ES-I3 (cell line): ENCODE measurements at regions not wholly inside any gene's neighbourhood (a gene's known extent, or its start where the extent isn't known, plus 50 kb on each side); places are given as distances from the start of the nearest gene placed in this dataset.
"Not testable (repeated sequence)": the region's sequence is repeated elsewhere in the genome, so short reads cannot be mapped to it uniquely, and the experiment has no call there.

ENCODE experiments used
- H3K36me3 ChIP-seq: 2 replicates; pipeline ENCODE4 v1.6.1; 2013; ENCODE audit warnings: mild to moderate bottlenecking, low read length, control low read depth, moderate library complexity; ENCODE audit not compliant: insufficient read depth
- H3K4me1 ChIP-seq: 2 replicates; pipeline ENCODE4 v1.6.1; 2013; ENCODE audit warnings: mild to moderate bottlenecking, control low read depth, low read length; ENCODE audit not compliant: insufficient read depth
- H3K9ac ChIP-seq: 2 replicates; pipeline ENCODE4 v1.6.1; 2013; ENCODE audit warnings: low read depth, mild to moderate bottlenecking, low read length, moderate library complexity
- H3K9me3 ChIP-seq: 2 replicates; pipeline ENCODE4 v1.6.1; 2013; ENCODE audit warnings: mild to moderate bottlenecking, low read length, moderate library complexity; ENCODE audit not compliant: control insufficient read depth, insufficient read depth

DNA sequence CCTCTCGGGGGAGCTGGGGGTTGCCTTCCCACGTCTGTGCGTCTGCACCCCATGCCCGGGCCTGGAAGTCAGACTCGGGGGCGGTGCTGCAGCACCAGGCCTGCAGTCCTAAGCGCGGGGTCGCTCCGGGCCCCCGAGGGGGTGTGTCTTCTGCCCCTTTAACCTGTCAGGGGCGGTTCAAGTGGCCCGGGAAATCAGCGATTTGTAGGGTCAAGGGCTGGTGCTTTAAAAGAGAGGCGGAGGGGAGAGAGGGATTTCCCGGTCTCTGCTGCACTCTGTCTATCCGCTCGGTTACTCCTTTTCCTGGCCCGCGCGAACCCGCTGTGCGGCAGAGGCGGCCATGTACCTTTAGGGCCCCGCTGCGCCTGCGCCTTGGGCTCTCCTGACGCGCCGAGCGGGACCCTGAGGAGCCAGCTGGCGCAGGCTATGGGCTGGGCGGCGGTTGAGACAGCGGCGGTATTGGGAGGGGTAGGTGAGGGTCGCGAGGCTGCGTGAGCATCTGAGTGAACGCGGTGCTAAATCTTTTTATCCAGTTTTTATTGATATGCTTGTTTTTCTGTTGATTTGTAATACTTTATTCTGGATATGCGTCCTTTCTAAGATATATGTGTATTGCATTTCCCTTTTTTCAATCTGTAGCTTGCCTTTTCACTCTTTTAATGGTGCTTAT, 243.5 kb upstream of the NOTCH2NLA start:
- not testable (repeated sequence) for H3K36me3 ChIP-seq, H3K9me3 ChIP-seq, H3K4me1 ChIP-seq
- peak overlapping the region; percentile 62 for H3K9ac ChIP-seq

DNA sequence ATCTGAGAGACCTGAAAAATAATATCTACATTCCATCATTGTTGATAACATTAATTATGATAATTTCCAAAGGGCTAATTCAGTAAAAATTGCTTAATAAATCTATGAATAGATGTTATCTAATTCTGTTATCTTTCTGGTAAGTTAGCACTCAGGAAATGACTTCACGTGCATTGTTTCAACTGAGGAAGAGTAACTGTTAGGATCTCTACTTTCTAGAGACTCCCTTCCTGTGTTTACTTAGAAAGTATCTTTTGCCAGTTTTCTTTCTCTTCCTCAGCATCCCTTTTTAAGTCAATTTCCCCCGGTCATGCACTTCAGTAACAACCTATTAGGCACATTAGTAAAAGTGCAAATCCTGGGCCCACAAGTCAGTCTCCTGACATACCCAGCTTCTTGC, 231.1 kb upstream of the NOTCH2NLA start:
- H3K36me3 ChIP-seq, H3K9me3 ChIP-seq, H3K9ac ChIP-seq, H3K4me1 ChIP-seq: not testable (repeated sequence)

DNA sequence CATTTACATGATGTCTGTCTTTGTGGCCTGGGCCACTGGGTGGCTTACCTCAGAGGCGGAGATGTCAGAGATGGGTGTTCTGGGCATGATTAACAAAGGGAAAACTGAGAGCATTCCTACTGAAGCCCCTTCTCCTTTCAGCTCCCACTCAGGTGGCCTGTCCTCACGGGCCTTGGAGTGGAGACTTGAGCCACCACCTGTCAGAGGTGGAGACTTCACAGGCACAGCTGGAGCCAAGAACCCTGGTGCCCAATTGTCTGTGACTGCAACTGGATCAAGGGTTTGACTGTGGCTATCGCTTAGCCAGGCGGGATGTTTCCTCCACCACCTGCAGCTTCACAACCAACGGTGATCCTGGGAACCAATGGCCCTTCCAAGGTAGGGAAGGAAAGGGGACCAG, 230.5 kb upstream of the NOTCH2NLA start:
- not testable (repeated sequence) for H3K9ac ChIP-seq, H3K4me1 ChIP-seq, H3K9me3 ChIP-seq, H3K36me3 ChIP-seq

DNA sequence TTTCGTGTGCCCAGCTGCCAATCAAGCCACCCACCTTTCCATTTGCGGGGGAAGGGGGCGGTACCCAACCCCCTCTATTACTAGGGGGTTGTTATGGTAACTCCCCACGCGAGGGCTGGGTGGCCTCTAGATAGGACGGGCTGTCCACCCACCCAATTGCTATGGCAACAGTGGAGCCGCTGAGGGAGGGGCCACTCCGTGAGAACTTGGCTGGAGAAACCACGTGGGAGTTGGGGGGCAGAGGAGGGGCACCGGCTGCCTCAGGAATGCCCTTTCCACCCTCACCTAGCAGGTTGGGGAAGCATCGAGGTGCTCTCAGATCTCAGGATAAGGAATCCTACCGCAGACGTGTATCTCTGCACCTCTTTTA, 220.0 kb upstream of the NOTCH2NLA start:
- H3K36me3 ChIP-seq, H3K9ac ChIP-seq, H3K4me1 ChIP-seq, H3K9me3 ChIP-seq: not testable (repeated sequence)

DNA sequence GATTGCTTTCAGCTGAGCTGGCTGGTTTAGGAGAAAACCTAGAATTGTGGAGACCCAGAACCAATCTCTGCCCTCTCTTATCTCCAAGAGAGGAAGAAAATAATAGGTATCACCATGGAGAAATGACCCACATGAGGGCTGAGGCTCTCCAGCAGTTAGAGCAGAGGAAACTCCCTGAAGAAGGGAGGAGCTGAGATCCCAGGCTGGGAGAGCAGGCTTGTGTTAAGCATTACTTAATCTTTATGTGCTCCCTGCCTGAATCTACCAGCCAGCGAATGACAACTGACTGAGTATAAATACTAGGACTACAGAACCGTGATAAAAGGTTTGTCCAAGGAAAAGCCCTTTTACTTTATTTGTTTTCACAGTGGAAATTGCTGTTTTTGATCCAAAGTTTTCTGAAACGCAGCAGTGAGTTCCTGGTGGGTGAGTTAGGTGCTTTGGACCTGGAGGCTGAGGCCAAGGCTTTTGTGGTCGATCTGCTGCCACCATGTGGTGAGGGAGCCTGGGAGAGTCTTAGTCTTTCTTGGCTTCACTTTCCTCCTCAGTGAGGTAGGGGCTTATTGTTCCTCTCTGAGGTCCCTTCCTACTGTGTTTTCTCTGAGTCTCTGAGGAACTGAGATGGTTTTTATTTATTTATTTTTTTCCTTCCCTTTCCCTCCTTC, 219.5 kb upstream of the NOTCH2NLA start:
- not testable (repeated sequence) for H3K36me3 ChIP-seq, H3K4me1 ChIP-seq, H3K9ac ChIP-seq, H3K9me3 ChIP-seq

DNA sequence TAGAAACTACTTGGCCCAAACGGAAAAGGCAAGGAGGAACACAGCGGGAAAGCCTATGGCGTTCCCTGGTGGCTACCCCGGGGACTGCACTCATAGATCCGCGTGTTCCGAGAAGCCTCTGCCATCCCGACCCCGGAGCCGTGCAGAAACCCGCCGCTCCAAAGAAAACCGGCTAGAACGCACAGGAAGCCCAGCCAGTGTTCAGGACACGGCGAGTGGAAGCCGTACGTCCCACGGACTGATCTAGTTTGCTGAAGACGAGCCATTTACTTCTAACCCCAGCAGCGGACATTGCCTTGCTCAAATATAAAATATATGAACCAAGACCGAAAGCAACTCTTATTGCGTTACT, 215.0 kb upstream of the NOTCH2NLA start:
- not testable (repeated sequence) for H3K9me3 ChIP-seq, H3K4me1 ChIP-seq, H3K36me3 ChIP-seq
- H3K9ac ChIP-seq, result peak overlapping the region; percentile 26; the same call in 1 of the 2 replicates

DNA sequence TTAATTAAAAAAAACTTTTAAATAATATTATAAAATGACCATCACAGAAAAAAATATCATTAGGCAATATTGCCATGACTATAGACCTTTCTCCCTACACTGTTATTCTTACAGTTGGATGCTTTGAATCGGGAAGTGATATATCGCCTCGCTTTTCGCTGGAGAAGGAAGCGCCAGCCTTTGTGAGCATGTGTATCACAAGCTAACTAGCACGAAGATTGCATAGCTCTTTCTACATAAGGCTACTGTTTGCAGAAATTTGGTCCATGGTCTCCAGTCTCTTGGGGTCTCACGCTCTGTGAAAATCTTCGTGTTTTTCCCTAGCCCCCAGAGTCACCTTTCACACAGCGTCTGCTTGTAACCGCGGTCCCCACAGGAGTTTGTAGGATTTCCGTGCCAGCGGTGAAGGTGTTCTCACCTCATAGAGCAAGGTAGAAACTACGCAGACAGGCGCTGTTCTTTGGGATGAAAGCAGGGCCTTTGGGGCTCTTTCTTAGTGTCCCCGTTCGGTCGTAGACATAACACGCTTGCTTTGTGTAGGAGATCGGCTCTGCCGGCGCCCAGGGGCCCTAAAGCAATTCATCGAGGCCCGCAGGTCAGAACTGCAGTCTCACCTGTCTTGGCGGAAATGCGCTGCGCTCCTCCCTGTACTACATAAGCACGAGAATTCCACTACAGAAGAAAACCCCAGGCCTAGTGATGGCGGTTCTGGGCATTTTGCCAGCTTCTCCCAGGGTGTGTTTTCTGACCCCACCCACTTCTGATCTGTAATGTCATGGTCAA, 214.5 kb upstream of the NOTCH2NLA start:
- H3K4me1 ChIP-seq, H3K9me3 ChIP-seq, H3K9ac ChIP-seq, H3K36me3 ChIP-seq: not testable (repeated sequence)

DNA sequence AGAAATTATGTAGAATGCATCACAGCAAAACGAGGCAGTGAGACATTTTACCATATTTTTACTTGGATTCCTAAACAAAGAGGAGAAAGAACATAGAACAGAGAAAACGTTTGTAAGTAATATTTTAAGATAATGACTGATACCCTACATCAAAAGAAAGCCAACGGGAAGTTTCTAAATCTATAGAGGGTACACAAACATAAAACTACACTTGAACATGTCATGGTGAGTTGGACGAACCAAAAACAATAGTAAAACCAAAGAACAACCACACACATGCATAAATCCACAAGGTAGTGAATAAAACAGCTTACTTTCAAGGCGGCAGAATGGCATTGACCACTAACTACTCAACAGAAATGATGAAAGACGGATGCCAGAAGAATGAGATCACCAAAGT, 209.7 kb upstream of the NOTCH2NLA start:
- not testable (repeated sequence) for H3K9me3 ChIP-seq, H3K4me1 ChIP-seq, H3K9ac ChIP-seq, H3K36me3 ChIP-seq

DNA sequence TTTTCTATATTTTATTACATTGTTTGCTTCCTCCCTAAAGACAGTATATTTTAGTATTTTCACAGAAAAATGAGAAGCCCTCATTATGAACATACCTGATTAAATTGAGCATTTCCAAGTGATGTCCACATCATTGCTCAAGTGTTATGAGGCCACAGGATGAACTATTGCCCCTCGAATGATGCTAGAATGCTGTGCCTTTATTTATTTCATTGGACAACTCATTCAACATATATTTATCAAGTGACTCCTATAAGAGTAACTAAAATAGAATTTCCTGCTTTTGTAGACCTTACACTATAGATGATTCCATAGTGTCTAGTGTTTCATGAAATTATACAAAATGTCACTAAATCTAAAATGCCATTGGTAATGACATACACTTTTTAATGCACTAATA, 187.8 kb upstream of the NOTCH2NLA start:
- not testable (repeated sequence) for H3K36me3 ChIP-seq, H3K9me3 ChIP-seq, H3K4me1 ChIP-seq, H3K9ac ChIP-seq

DNA sequence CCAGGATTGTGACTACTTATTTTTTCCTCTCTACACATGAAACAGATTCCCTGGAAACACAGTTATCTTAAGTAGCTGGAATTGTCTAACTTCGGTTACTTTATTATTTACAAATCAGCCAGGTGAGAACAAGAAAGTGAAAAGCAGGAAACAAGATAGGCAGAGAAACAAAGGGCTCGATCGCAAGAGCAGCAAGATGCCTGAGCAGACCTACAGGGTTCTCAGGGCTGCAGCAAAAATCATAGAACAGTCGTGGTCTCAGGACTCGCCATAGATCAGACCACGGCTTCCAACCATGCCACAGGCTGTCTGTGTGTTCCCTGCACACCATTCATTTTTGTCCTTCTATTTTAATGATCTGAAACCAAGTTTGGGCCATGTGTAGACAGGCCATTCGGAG, 186.2 kb upstream of the NOTCH2NLA start:
- not testable (repeated sequence) for H3K9ac ChIP-seq, H3K4me1 ChIP-seq, H3K36me3 ChIP-seq, H3K9me3 ChIP-seq

DNA sequence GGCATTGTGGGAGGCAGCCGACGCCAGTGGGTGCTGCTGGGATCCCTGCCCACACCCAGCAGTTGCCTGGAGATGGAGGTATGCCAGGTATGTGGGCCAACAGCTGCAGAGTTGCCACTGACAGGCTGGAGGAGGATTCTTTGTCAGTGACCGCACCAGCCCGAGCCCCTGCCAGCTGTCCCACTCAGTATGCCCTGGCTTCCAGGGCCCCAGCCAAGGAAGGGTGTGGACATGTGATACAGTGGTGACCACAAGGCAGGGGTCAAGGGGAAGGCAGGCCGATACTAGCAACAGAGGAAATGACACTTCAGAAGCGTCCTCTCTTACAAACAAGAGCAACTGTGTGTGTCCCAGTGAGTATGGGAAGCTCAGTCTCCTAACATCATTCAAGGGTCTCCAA, 185.1 kb upstream of the NOTCH2NLA start:
- H3K4me1 ChIP-seq, H3K36me3 ChIP-seq, H3K9me3 ChIP-seq, H3K9ac ChIP-seq: not testable (repeated sequence)

DNA sequence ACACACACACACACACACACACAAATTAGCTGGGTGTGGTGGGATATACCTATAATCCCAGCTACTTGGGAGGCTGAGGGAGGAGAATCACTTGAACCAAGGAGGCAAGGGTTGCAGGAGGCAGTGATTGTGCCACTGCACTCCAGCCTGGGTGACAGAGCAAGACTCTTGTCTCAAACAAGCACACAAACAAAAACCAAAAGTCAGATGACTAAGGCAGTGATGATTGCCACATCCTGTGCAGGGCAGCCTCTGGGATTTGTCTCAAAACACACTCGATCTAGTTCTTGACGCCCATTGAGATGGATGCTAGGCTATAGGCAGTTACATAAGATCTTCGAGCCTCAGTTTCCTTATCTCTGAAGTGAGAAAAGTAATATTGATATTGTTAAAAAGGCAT, 183.1 kb upstream of the NOTCH2NLA start:
- not testable (repeated sequence) for H3K9ac ChIP-seq, H3K36me3 ChIP-seq

DNA sequence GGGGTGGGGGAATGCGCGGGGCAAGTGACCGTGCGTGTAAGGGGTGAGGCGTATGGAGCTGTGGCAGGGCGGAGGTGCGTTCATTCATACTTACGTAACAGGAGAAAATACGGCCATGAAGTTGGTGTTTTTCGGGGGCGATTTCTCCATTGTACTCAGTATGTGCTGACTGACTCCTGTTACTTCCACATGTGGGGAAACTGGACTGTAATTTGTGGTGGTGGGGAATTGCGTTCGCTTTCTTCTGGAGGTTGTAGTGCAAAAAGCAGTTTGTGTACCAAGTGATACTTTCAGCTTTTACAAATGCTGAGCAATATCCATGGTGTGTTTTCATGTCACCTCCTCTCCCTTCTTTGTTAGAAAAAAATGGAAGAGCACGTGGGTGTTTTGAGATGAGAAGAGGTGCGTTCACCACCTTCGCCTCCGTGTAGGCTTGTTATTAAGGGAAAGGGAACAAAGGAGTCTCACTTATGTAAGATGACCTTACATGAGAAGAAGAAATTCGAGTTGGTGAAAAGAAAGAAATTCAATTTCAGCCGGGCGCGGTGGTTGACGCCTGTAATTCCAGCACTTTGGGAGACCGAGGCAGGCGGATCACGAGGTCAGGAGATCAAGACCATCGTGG, 181.1 kb upstream of the NOTCH2NLA start:
- H3K9me3 ChIP-seq, H3K9ac ChIP-seq, H3K4me1 ChIP-seq, H3K36me3 ChIP-seq: not testable (repeated sequence)

More for the DNA sequence above, 183.1 kb upstream of the NOTCH2NLA start:
- H3K9me3 ChIP-seq, H3K4me1 ChIP-seq: not testable (repeated sequence)

DNA sequence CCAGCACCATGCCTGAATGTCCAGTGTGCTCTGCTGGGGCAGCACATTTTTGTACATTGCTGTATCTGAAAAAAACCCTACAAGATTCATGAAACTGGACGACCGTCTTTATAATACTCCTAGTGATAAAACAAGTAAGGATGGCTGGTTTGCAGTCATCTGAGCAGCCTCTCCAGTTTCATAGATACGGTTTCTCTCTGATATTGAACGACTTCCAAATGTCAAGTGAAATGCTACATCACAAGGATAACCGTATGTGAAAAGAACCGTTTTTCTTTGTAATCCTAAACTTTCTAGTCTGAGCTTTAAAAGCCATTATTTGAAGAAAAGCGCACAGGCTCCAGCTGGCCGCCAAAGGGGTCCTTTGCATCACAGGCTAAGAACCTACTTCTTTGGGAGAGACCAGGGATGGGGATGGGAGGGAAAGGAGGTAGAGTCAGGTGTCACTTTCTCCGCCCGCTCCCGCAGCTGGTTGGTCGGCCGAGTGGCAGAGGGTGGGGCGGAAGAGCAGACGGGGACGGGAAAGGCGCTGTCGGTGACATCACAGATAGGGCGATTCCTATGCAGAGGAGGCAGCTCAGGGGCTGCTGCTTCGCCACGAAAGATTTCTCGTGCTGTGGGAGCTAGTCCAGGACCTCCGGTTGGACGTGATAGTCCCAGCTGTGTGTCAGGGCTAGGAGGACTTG, 180.4 kb upstream of the NOTCH2NLA start:
- H3K4me1 ChIP-seq, H3K9me3 ChIP-seq, H3K9ac ChIP-seq, H3K36me3 ChIP-seq: not testable (repeated sequence)
